GM23248 (cell line): ENCODE measurements at regions not wholly inside any gene's neighbourhood (a gene's known extent, or its start where the extent isn't known, plus 50 kb on each side); places are given as distances from the start of the nearest gene placed in this dataset.

Experiments used
- EZH2 ChIP-seq: fragments of 200-600 bp; sonication (generic); IDR thresholded peaks from 2 replicates; pipeline ENCODE4 v1.6.1; 2018; ENCODE audit warnings: antibody characterized with exemption, mild to moderate bottlenecking; ENCODE audit not compliant: insufficient read depth, poor library complexity, severe bottlenecking
- EZH2phosphoT487 ChIP-seq: fragments of 200-600 bp; sonication (generic); IDR thresholded peaks from 2 replicates; pipeline ENCODE4 v1.6.1; 2018; ENCODE audit warnings: antibody characterized with exemption, moderate library complexity, mild to moderate bottlenecking, low read depth; ENCODE audit not compliant: insufficient read depth

DNA sequence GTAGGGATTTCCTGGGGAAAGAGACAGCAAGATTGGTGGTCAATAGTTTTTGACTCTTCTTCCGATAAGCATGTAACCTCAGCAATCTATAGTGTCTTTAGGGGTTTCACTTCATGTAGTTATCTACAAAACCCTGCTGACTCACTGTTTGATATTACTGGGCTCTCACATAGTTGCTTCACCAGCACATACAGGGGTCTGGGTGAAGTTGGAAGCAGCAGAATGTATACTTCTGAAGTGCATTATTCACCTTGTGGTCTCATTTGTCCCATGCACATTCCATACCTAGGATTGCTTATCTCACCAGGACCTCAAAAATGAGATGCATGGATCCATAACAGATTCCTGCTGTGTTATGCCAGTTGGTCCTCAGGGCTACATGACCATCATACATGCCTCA, 280.0 kb downstream of the LRIG3 start:
- no peak for TF ChIP-seq EZH2
- TF ChIP-seq EZH2phosphoT487 = no peak
